Activated T-cell treated with anti-CD3 and anti-CD28 coated beads, Interleukin-2, amount 50 U/mL, for 24 hours (primary cell): ENCODE measurements at regions not wholly inside any gene's neighbourhood (a gene's known extent, or its start where the extent isn't known, plus 50 kb on each side); places are given as distances from the start of the nearest gene placed in this dataset.
"Not testable (repeated sequence)": the region's sequence is repeated elsewhere in the genome, so short reads cannot be mapped to it uniquely, and the experiment has no call there.

Source experiments
- DNase-seq: peaks from one replicate; pipeline ENCODE4 v3.0.0-alpha.2; 2020
- H3K27ac Mint-ChIP-seq: 2 replicates; pipeline ENCODE4 v1.8.0; 2020; ENCODE audit warnings: mild to moderate bottlenecking, mixed read lengths
- H3K27me3 Mint-ChIP-seq: 2 replicates; pipeline ENCODE4 v1.8.0; 2020; ENCODE audit warnings: mixed read lengths
- H3K36me3 Mint-ChIP-seq: 2 replicates; pipeline ENCODE4 v1.8.0; 2020; ENCODE audit warnings: low read depth, mixed read lengths
- H3K4me1 Mint-ChIP-seq: 2 replicates; pipeline ENCODE4 v1.8.0; 2020; ENCODE audit warnings: low read depth, mixed read lengths
- H3K4me3 Mint-ChIP-seq: 2 replicates; pipeline ENCODE4 v1.8.0; 2020; ENCODE audit warnings: mild to moderate bottlenecking, moderate library complexity, mixed read lengths
- H3K9me3 Mint-ChIP-seq: 2 replicates; pipeline ENCODE4 v1.8.0; 2020; ENCODE audit warnings: mixed read lengths

DNA sequence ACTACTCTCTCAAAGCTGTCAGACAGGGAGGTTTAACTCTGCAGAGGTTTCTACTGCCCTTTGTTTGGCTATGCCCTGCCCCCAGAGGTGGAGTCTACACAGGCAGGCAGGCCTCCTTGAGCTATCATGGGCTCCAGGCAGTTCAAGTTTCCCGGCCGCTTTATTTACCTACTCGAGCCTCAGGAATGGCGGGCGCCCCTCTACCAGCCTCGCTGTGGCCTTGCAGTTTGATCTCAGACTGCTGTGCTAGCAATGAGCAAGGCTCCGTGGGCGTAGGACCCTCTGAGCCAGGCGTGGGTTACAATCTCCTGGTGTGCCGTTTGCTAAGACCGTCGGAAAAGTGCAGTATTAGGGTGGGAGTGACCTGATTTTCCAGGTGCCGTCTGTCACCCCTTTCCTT lies 124.3 kb downstream of the PTCHD1 start:
- H3K4me1 Mint-ChIP-seq, H3K36me3 Mint-ChIP-seq, H3K4me3 Mint-ChIP-seq, H3K27ac Mint-ChIP-seq, DNase-seq, H3K9me3 Mint-ChIP-seq: not testable (repeated sequence)
- H3K27me3 Mint-ChIP-seq, result peaks cover 23% of the 10 kb centered on the region

DNA sequence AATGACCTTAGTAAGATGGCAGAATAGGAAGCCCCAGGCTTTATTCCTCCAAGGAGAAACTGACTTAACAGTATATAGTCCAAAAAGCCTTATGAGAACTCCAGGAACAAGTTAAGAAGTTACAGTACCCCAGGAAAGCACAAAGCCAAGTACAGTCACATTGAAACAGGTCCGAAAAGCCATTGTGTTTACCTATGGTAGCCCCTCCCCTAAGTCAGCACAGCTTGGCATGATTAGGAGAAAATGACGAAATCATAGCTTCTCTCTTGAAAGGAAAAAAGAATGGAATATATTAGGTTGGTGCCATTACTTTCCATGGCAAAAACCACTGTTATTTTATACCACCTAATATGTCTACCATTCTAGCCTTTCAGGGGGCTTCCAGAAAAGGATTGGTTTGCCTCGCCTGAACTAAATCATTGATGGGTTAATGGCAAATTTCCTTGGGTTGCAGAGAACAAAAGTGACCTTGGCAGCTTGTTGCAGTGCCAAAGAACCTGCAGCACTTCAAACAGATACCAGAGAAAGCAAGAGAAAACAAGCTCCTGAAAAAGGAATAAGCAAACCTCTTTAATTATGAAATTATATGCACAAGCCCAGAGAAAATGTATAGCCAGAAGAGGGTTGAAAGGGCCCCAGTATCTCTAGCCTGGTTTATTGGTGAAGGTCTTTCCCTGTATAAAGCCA lies 130.6 kb downstream of the PTCHD1 start:
- no peak overlapping the region for H3K27ac Mint-ChIP-seq
- H3K4me1 Mint-ChIP-seq, result no peaks in the 10 kb centered on the region
- H3K9me3 Mint-ChIP-seq, result peaks cover 22% of the 10 kb centered on the region
- no peak overlapping the region for H3K4me3 Mint-ChIP-seq
- no peak for DNase-seq
- H3K36me3 Mint-ChIP-seq, result peaks cover 1% of the 10 kb centered on the region
- H3K27me3 Mint-ChIP-seq, result peaks cover 18% of the 10 kb centered on the region

- peaks cover 1% of the 10 kb centered on the region for H3K36me3 Mint-ChIP-seq
- no peak for DNase-seq
- peaks cover 16% of the 10 kb centered on the region for H3K27me3 Mint-ChIP-seq
- no peak overlapping the region for H3K27ac Mint-ChIP-seq
- H3K9me3 Mint-ChIP-seq, result peaks cover 22% of the 10 kb centered on the region
- H3K4me3 Mint-ChIP-seq, result no peak overlapping the region
- no peaks in the 10 kb centered on the region for H3K4me1 Mint-ChIP-seq
Observed at GRCh38 chrX:23465985-23466384, 131.3 kb downstream of the PTCHD1 start.

GRCh38 chrX:23478056-23478455 lies 143.4 kb downstream of the PTCHD1 start:
- Mint-ChIP-seq H3K27ac (no peak overlapping the region), H3K4me3 (no peak overlapping the region), H3K9me3 (no peaks in the 10 kb centered on the region), H3K27me3 (peaks cover 25% of the 10 kb centered on the region), H3K4me1 (no peaks in the 10 kb centered on the region), H3K36me3 (no peaks in the 10 kb centered on the region)
- no peak for DNase-seq

DNA sequence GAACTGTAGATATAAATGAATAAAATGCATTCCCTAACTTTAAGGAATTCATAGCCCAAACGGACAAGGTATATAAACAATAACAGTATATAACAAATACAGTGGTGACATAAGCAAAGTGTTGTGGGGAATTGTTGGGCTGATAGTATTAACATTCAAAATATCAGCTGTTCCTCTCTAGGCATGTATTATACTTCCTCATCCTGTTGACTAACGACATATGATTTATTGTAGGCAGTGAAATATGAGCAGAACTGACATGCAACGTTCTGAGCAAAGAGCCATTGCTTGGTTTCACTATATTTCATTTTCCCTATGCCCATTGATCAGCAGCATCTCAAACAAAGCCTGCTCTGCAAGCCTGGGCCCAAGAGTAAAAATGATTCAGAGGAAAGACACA lies 143.9 kb downstream of the PTCHD1 start:
- Mint-ChIP-seq H3K4me3 (no peak overlapping the region), H3K4me1 (no peaks in the 10 kb centered on the region), H3K27me3 (peaks cover 29% of the 10 kb centered on the region), H3K27ac (no peak overlapping the region), H3K36me3 (no peaks in the 10 kb centered on the region), H3K9me3 (no peaks in the 10 kb centered on the region)
- DNase-seq, result no peak

- peaks cover 37% of the 10 kb centered on the region for H3K27me3 Mint-ChIP-seq
Observed at GRCh38 chrX:23482561-23482960, 147.9 kb downstream of the PTCHD1 start.

DNA sequence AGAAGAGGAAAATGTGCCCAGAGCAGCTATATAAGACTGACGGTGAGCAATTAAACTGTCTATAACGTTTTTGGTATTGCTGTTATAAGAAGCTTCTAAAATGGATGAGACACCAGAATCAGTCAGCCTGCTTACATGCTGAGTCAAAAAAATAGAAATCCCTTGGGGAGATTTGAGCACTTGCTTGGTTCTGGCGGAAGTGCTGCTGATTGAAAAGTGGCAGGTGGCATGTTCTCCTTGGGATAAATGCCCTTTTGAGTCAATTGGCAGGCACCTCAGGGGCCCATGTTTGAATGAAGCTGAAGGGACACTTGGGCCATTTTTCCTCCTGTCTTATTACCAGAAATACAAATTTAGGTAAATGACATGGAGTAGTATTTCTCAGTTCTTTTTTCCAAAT lies 148.7 kb downstream of the PTCHD1 start:
- H3K27me3 Mint-ChIP-seq, result peaks cover 38% of the 10 kb centered on the region
- H3K27ac Mint-ChIP-seq, result no peak overlapping the region
- no peaks in the 10 kb centered on the region for H3K4me1 Mint-ChIP-seq
- no peaks in the 10 kb centered on the region for H3K36me3 Mint-ChIP-seq
- no peak for DNase-seq
- no peak overlapping the region for H3K4me3 Mint-ChIP-seq
- peaks cover 2% of the 10 kb centered on the region for H3K9me3 Mint-ChIP-seq

More at GRCh38 chrX:23482561-23482960, 147.9 kb downstream of the PTCHD1 start:
- Mint-ChIP-seq H3K4me1 (no peaks in the 10 kb centered on the region), H3K4me3 (no peak overlapping the region), H3K36me3 (no peaks in the 10 kb centered on the region), H3K9me3 (peaks cover 2% of the 10 kb centered on the region), H3K27ac (no peak overlapping the region)
- no peak for DNase-seq

- Mint-ChIP-seq H3K4me1 (peaks cover 8% of the 10 kb centered on the region), H3K27ac (no peak overlapping the region), H3K36me3 (no peaks in the 10 kb centered on the region), H3K9me3 (no peaks in the 10 kb centered on the region), H3K27me3 (peaks cover 5% of the 10 kb centered on the region), H3K4me3 (no peak overlapping the region)
- no peak for DNase-seq
Observed at GRCh38 chrX:23493941-23494374, 159.3 kb downstream of the PTCHD1 start.

- Mint-ChIP-seq H3K9me3 (no peaks in the 10 kb centered on the region), H3K4me1 (peaks cover 8% of the 10 kb centered on the region), H3K27ac (no peak overlapping the region), H3K27me3 (peaks cover 3% of the 10 kb centered on the region), H3K36me3 (no peaks in the 10 kb centered on the region), H3K4me3 (no peak overlapping the region)
- DNase-seq, result no peak
Observed at GRCh38 chrX:23494741-23495140, 160.1 kb downstream of the PTCHD1 start.

GRCh38 chrX:23497919-23498318 lies 163.3 kb downstream of the PTCHD1 start:
- Mint-ChIP-seq H3K36me3 (no peaks in the 10 kb centered on the region), H3K9me3 (no peaks in the 10 kb centered on the region), H3K27me3 (peaks cover 8% of the 10 kb centered on the region), H3K4me1 (peaks cover 8% of the 10 kb centered on the region), H3K27ac (no peak overlapping the region), H3K4me3 (no peak overlapping the region)
- DNase-seq, result no peak

- Mint-ChIP-seq H3K4me1 (no peaks in the 10 kb centered on the region), H3K4me3 (no peak overlapping the region), H3K27ac (no peak overlapping the region), H3K36me3 (no peaks in the 10 kb centered on the region), H3K27me3 (peaks cover 9% of the 10 kb centered on the region), H3K9me3 (no peaks in the 10 kb centered on the region)
- DNase-seq, result no peak
Observed at GRCh38 chrX:23501974-23502373, 165.3 kb upstream of the PRDX4 start.

DNA sequence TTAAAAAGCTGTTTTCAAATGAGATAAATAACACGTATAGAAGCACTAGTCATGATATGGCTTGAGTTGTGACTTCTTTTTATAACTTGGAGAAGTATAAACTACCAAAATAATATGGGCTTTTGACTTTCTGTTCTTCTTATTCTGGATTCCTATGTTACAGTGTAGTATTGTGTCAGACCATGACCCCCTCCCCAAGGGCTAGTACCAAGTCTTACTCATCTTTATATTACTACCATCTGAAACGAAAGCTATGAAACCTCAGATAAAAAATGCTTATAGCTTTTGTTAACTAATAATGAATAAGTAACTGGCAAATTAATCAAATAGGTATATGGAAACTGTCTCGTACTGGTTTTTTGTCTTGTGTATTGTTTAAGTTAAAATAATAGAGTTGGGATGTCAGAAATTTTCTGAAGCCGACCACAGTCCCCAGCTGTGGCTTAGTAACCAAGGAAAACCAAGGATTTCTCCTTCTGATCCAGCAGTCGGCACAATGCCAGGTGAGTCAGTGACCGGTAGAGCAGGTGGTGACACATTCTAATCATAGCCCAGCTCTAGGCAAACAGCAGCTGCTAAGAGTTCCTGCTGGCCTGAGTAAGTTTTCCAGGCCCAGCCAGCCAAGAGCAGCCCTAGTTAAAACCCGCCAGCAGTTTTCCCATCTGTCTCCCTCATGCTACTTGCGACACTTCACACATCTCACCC lies 163.3 kb upstream of the PRDX4 start:
- Mint-ChIP-seq H3K27me3 (peaks cover 14% of the 10 kb centered on the region), H3K9me3 (no peaks in the 10 kb centered on the region), H3K4me3 (no peak overlapping the region), H3K36me3 (no peaks in the 10 kb centered on the region), H3K27ac (no peak overlapping the region), H3K4me1 (no peaks in the 10 kb centered on the region)
- no peak for DNase-seq

GRCh38 chrX:23504540-23504884 lies 162.8 kb upstream of the PRDX4 start:
- Mint-ChIP-seq H3K4me3 (no peak overlapping the region), H3K27ac (no peak overlapping the region), H3K27me3 (peaks cover 14% of the 10 kb centered on the region), H3K9me3 (no peaks in the 10 kb centered on the region), H3K36me3 (no peaks in the 10 kb centered on the region), H3K4me1 (no peaks in the 10 kb centered on the region)
- no peak for DNase-seq

DNA sequence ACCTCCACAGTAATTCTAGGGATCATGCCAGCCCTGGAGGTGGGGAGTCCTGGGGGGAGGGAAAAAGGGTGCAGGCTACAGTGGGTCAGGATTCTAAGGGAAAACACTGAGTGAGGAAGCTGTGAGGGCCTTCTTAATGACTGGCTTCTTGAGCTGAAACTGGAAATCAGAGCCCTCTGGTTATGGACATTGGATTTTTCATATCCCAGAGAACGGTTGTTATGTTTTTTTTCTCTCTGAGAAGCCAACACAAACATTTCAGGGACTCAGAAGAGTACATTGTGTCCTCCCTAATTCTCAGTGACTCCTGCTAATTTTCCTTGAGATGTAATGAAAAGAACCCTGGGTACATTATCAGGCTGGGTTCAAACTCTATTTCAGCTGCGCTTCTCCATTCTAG lies 162.4 kb upstream of the PRDX4 start:
- Mint-ChIP-seq H3K4me1 (no peaks in the 10 kb centered on the region), H3K4me3 (no peak overlapping the region), H3K27me3 (peaks cover 14% of the 10 kb centered on the region), H3K27ac (no peak overlapping the region), H3K9me3 (no peaks in the 10 kb centered on the region), H3K36me3 (no peaks in the 10 kb centered on the region)
- no peak for DNase-seq

DNA sequence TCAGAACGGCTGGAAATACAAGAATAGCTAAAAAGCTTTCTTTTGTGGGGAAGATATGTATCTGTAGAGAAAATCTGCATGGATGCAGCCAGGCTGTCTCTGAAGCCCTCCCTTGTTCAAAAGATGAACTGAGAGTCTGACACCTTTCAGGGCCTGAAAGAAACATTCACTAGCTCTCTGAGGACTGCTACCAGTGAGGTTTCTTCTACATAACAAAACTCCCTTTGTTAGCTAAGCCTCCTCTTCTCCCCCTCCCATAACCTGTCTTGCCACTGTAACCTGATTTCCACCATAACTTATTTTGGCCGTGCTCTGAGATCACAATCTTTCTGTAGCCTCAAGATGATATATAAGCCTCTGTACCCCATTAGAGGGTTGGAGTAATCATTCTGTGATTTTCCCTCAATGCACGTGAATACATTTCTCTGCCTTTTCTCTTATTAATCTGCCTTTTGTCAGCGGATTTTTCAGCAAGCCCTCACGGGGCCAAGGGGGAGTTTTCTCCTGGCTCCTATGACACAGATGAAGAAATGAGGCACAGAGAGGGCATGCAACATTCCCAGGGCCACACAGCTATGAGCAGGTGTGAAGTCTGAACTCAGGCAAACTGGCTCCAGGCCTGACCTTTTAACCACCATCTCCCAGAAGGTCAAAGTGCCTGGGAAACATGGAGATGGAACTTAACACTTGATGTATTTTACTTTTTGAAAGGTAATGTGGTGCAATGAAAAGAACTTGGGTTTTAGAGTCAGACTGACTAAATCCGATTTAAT lies 161.6 kb upstream of the PRDX4 start:
- Mint-ChIP-seq H3K9me3 (no peaks in the 10 kb centered on the region), H3K36me3 (no peaks in the 10 kb centered on the region), H3K4me3 (no peak overlapping the region), H3K27me3 (peaks cover 14% of the 10 kb centered on the region), H3K4me1 (no peaks in the 10 kb centered on the region), H3K27ac (no peak overlapping the region)
- no peak for DNase-seq
